Islet of Langerhans (tissue), 1 donor: ENCODE measurements at regions not wholly inside any gene's neighbourhood (a gene's known extent, or its start where the extent isn't known, plus 50 kb on each side); places are given as distances from the start of the nearest gene placed in this dataset.

ENCODE experiments used
- FAIRE-seq: peaks from one replicate; lab custom pipeline; 2011; peaks lifted over from hg19 to GRCh38; lab: Jason Lieb, UNC

- no peak for FAIRE-seq
These were observed 269.0 kb upstream of the C1orf87 start for GRCh38 chr1:60342569-60342968.

GRCh38 chr1:60341274-60341673, 267.7 kb upstream of the C1orf87 start:
- no peak for FAIRE-seq

- FAIRE-seq = no peak
These were observed 258.1 kb upstream of the C1orf87 start for GRCh38 chr1:60331647-60332046.

- no peak for FAIRE-seq
These were observed 256.1 kb upstream of the C1orf87 start for GRCh38 chr1:60329651-60330050.

GRCh38 chr1:60311838-60312237, 238.3 kb upstream of the C1orf87 start:
- no peak for FAIRE-seq

- FAIRE-seq = no peak
These were observed 226.0 kb upstream of the C1orf87 start for GRCh38 chr1:60299581-60299980.

- no peak for FAIRE-seq
These were observed 224.7 kb upstream of the C1orf87 start for GRCh38 chr1:60298290-60298689.

GRCh38 chr1:60296794-60297193, 223.2 kb upstream of the C1orf87 start:
- no peak for FAIRE-seq

- FAIRE-seq = no peak
These were observed 218.6 kb upstream of the C1orf87 start for GRCh38 chr1:60292140-60292539.

- FAIRE-seq = no peak
These were observed 216.8 kb upstream of the C1orf87 start for GRCh38 chr1:60290393-60290792.

GRCh38 chr1:60287536-60287935, 214.0 kb upstream of the C1orf87 start:
- no peak for FAIRE-seq

GRCh38 chr1:60283690-60284089, 210.1 kb upstream of the C1orf87 start:
- peak; percentile 71 for FAIRE-seq

GRCh38 chr1:60281360-60281932, 207.9 kb upstream of the C1orf87 start:
- peak; percentile 69 for FAIRE-seq

GRCh38 chr1:60280819-60281218, 207.2 kb upstream of the C1orf87 start:
- no peak for FAIRE-seq

- FAIRE-seq = no peak
These were observed 206.7 kb upstream of the C1orf87 start for GRCh38 chr1:60280256-60280655.

GRCh38 chr1:60279798-60280197, 206.2 kb upstream of the C1orf87 start:
- FAIRE-seq = no peak

- no peak for FAIRE-seq
These were observed 203.7 kb upstream of the C1orf87 start for GRCh38 chr1:60277269-60277668.

GRCh38 chr1:60274422-60275290, 201.1 kb upstream of the C1orf87 start:
- FAIRE-seq = no peak

- FAIRE-seq = no peak
These were observed 199.6 kb upstream of the C1orf87 start for GRCh38 chr1:60273185-60273584.

GRCh38 chr1:60271041-60271440, 197.5 kb upstream of the C1orf87 start:
- FAIRE-seq = no peak

- no peak for FAIRE-seq
These were observed 194.9 kb upstream of the C1orf87 start for GRCh38 chr1:60268451-60268850.

- FAIRE-seq = no peak
These were observed 192.3 kb upstream of the C1orf87 start for GRCh38 chr1:60265560-60266535.

- no peak for FAIRE-seq
These were observed 189.1 kb upstream of the C1orf87 start for GRCh38 chr1:60262701-60263100.
